T1000 (cell line): ENCODE measurements at regions not wholly inside any gene's neighbourhood (a gene's known extent, or its start where the extent isn't known, plus 50 kb on each side); places are given as distances from the start of the nearest gene placed in this dataset.

Experiments
- DNase-seq: peaks from one replicate; lab custom pipeline; 2025; ENCODE audit warnings: mixed read lengths; lab: John Stamatoyannopoulos, UW

DNA sequence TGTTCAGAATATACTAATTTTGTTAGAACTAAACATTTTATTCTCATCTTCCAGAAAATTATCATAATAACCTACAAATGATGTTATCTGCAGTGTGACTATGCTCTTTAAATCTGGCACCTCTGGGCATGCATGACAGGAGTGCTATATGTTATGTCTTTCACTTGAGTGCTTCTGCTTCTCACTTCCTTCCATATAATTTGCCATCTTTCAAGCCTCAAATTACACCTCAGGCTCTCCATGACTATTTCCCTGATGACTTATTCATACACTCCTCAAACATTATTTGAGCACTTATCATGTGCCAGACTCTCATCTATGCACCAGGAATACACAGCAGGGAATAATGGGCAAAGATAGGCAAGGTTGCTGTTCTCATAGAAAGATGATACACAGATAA lies 219.3 kb upstream of the POU2AF2 start:
- no peak for DNase-seq

DNA sequence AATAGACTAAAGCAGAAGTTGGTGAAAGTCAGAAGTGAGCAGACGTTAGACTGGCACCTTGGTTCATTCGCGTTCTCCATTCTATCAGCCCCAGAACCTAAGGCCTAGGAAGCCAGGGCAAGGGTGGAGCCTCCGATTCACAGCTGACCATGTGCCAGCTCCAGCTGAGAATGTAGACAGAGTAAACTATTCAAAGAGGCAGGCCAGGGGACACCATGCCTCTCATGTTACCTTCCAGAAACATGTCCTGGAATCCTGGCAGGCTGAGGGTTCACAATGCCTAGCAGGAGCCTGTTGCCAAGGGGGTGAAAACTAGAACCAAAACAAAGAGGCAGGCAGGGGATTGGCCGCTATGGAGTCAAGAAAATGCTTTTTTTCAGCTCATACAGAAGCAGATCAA lies 224.4 kb upstream of the POU2AF2 start:
- DNase-seq = no peak

DNA sequence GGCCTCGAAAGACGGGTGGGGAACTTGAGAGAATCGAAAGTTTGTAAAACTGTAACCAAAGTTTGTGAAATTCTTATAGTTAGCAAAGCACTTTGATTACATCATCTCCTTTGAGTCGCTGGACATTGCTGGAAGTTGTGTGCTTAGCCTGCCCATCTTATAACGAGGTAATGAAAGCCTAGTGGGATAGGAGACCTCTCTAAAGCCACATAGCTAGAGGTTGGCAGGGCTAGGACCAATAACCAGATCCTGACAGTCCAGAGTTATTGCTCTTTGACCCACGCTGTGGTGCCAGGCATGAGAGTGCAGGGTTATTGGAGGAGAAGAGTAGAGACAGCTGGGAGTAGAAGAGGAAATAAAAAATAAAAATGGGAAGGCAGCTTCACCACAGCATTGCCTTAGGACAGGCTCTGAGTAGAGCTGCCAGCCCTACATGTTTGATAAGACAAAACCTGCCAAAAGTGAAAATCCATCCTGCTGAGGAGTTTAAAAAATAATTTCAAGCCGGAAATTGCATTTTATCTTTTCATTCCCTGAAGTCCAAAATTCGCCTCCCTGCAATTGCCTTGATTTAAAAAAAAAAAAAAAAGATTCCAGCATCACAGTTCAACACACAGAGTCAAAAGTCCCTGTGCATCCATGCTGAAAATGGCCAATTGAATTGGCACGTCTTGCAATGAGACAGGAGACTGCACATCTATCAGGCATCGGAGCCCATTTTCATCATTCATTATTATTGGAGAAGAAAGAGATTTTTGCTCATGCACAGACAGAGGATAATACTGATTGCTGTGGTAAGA lies 225.5 kb upstream of the POU2AF2 start:
- no peak for DNase-seq

DNA sequence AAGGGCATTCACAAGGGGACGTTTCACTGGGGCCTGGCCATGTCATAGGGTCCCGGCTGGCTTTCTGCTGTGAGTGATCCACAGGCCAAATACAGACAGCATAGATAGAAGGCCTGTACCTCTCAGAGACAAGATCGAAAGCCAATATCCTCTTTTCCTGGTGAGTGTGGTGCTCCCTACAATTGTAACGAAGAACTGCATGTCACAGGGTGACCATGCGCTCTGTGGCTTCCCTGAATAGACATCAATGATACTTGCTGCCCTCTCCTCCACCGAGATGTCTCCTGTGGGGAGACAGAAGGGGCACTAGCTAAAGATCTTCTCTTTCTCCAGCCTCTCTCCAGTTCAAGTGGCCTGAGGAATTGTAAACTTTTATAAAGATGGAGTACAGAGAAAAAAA lies 226.1 kb upstream of the POU2AF2 start:
- no peak for DNase-seq

- DNase-seq = no peak
Measured at GRCh38 chr11:111018566-111018965, 227.0 kb upstream of the POU2AF2 start.

DNA sequence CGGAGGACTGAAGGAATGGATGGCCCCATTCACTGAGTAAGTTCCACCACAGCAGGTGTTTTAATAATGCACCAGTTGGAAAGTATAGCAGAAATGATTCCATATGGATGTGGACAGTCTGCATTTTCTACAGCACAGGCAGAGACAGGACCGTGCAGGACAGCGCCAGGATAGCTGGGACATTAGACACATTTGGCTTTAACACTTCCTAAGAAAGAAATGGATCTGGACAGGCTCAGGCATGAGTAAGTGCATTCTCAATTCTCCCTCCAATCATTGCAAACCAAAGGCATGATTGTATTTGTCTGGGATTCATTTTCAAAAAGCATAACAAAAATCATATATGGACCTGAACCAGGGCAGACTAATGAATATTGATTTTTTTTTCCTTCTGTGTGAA lies 233.0 kb upstream of the POU2AF2 start:
- DNase-seq = no peak

DNA sequence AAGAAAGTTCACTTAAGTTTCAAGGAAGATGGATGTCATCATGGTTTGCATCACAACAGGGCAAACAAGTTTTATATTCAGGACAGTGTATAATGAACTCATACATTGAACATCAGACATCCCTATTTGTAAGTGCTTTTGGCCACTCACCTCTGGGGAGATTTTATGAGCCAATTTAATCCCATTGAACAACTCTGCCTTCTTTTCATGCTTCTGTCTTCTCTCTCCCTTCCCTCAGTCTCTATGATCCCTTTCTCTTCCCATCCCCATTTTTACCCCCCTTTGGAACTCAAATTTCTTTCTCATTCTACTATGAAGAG lies 234.3 kb upstream of the POU2AF2 start:
- no peak for DNase-seq

- no peak for DNase-seq
Measured at GRCh38 chr11:111010391-111011274, 234.9 kb upstream of the POU2AF2 start.

- no peak for DNase-seq
Measured at GRCh38 chr11:111006227-111006626, 239.3 kb upstream of the POU2AF2 start.

DNA sequence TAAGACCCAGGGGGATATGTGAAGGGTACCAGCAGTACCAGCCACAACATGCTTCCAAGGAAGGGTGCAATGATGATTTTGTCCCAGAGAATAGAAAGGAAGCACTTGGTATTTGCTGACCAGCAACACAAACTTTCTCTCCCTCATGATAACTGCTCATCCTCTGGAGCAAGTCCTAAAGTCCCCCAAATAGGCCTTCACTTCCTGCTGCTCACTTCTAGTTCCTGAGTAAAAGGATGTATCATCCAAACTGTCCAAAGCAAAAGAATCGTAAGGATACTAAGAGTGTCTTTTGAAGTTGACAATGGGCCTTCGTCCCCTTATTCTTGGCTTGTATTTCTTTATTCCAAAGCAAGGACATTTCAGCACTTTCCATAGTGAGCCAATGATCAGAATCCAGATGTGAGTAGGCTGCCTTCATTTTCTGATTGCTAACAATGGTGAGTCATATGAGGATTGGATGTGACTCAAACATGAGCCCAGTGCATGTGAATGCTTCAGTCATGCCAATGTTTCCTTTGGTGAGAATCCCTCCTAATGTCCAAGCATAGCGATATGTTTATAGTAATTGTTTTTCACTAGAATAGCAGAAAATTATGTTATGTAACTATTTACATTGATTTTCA lies 243.4 kb upstream of the POU2AF2 start:
- DNase-seq = no peak

GRCh38 chr11:111001081-111001430 lies 244.5 kb upstream of the POU2AF2 start:
- DNase-seq = no peak

DNA sequence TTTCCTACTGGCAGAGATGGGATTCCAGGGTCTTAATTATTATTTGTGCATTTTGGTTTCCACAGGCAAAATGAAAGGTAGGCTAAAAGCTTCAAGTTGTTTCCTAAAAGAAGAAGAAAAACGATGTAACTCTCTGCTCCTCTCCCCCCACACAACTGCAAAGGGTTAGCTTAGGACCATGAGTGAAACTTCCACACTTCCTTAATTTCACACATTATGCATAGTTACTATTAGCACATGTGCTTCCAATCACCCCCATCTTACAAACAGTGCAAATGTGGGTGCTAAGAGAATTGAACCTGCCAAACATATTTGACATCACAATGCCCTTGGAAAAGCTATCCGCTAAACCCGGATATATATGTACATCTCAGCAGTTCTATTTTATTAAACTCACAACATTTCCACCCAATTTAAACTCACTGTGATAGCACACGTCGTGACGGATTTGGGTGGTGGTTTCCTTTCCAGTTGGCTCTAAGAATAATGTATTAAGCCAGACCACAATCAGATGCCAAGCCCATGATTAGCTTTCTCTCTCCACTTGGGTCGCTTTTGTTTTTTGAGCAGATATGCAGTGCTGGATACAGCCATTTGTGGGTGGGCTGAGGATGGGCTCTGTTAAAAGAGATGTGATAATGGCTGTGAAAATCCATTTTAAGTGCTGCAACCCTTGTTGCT lies 245.0 kb upstream of the POU2AF2 start:
- no peak for DNase-seq

DNA sequence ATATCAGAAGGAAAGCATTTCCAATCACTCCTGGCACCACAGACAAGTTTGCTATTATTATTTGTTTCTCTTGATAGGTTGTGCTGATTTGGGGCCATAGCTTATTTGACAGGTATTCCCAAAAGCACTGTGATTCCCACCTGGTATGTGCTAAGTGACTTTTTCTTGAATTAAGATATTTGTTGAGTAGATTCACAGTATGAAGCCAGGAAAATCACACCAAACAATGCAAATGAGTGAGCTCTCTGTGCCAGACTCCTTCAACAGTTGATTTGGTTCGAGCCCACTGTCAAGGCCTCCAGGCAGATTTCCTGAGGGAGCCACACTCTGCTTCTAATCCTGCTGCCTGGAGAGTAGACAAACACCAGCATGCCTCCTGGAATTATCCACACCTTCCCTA lies 253.0 kb upstream of the POU2AF2 start:
- DNase-seq = no peak

GRCh38 chr11:110991661-110992355 lies 253.7 kb upstream of the POU2AF2 start:
- DNase-seq = no peak

DNA sequence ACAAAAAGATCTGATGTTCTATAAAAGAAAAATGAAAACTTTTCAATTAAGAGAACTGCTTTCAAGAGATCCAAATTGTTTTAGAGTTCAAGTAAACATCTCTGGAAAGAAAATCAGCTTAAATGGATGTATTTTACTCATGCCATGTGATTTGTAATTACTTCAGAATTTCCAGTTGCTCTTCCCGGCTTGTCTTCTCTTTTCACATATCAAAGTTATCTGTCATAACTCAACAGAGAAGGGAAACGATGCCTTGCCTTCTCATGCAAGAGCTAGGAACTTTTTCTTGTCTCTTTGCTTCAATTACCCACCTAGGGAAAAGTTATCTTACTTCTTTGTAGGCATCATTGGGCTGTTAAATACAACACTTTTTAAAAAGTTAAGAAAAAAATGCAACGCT lies 255.2 kb upstream of the POU2AF2 start:
- no peak for DNase-seq

- no peak for DNase-seq
Measured at GRCh38 chr11:110989428-110990133, 255.9 kb upstream of the POU2AF2 start.

GRCh38 chr11:110988671-110989070 lies 256.9 kb upstream of the POU2AF2 start:
- DNase-seq = no peak

GRCh38 chr11:110986016-110986415 lies 259.5 kb upstream of the POU2AF2 start:
- no peak for DNase-seq

DNA sequence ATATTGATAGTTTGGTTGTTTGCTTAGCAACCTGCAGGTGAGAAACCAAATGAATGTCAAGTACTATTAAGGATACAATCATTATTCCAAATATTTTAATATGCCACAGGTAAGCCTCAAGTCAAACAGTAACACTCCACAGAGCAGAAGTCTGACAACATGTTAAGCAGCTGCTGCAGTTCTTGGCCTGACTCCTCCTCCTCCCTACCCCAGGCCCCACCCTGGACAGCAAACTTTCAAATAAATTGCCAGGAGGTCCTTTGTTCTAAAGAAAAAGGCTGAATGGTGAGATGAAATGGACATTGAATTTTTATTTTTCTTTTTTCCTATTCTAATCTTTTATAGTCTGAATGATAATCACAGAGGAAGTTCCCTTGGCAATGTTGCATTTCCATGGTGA lies 260.0 kb upstream of the POU2AF2 start:
- no peak for DNase-seq

- DNase-seq = no peak
Measured at GRCh38 chr11:110984693-110985092, 260.8 kb upstream of the POU2AF2 start.

- DNase-seq = no peak
Measured at GRCh38 chr11:110984147-110984546, 261.4 kb upstream of the POU2AF2 start.
